ENCODE measurements at regions not wholly inside any gene's neighbourhood (a gene's known extent, or its start where the extent isn't known, plus 50 kb on each side); places are given as distances from the start of the nearest gene placed in this dataset.
A peak's percentile ranks its signal among the peaks of the same experiment; 100 is the strongest.

DNA sequence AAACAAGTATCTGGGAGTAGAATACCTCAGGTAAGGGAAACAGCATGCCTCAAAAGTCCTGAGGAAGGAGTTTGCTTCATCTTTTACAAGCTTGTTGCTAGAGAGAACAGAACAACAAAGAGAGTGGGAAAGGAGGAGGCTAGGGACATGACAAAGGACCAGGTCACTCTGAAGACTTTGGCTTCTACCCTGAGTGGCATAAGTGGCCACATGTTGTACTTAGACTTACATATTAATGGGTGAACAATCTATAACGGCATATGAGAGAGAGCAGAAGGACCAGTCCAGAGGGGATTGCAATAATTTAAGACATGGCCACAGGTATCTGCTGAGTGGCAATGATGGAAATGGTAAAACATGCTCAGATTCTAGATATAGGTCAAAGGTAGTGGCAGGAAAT lies 668.3 kb upstream of the ADGRB3 start:
- TF ChIP-seq, protein P1, sequence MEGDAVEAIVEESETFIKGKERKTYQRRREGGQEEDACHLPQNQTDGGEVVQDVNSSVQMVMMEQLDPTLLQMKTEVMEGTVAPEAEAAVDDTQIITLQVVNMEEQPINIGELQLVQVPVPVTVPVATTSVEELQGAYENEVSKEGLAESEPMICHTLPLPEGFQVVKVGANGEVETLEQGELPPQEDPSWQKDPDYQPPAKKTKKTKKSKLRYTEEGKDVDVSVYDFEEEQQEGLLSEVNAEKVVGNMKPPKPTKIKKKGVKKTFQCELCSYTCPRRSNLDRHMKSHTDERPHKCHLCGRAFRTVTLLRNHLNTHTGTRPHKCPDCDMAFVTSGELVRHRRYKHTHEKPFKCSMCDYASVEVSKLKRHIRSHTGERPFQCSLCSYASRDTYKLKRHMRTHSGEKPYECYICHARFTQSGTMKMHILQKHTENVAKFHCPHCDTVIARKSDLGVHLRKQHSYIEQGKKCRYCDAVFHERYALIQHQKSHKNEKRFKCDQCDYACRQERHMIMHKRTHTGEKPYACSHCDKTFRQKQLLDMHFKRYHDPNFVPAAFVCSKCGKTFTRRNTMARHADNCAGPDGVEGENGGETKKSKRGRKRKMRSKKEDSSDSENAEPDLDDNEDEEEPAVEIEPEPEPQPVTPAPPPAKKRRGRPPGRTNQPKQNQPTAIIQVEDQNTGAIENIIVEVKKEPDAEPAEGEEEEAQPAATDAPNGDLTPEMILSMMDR (IDR thresholded peaks at IDR 0.05): no peak

DNA sequence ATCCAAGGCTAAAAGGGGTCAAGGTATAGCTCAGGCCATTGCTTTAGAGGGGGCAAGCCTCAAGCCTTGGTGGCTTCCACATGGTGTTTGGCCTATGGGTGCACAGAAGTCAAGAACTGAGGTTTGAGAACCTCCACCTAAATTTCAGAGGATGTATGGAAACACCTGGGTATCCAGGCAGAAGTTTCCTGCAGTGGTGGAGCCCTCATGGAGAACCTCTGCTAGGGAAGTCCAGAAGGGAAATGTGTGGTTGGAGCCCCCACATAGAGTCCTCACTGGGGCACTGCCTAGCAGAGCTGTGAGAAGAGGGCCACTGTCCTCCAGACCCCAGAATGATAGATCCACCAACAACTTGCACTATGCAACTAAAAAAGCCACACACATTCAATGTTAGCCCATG lies 678.7 kb upstream of the ADGRB3 start:
- TF ChIP-seq, protein P1 (IDR thresholded peaks at IDR 0.05): no peak

DNA sequence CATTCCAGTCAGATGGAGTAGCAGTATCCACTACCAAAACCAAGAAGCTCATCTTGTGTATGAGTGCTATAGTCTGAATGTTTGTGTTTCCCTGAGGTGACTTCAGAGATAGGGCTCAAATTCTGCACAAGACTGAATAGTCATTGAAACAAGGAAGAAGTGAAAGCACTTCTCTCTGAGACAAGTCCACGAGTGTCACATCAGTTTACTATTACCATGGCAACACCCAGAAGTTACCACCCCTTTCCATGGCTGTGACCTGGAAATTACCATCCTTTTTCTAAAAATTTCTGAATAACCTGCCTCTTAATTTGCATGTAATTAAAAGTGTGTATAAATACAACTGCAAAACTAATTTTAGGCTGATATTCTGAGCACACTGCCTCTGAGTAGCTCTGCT lies 682.1 kb upstream of the ADGRB3 start:
- TF ChIP-seq, protein P1 (IDR thresholded peaks at IDR 0.05): no peak

DNA sequence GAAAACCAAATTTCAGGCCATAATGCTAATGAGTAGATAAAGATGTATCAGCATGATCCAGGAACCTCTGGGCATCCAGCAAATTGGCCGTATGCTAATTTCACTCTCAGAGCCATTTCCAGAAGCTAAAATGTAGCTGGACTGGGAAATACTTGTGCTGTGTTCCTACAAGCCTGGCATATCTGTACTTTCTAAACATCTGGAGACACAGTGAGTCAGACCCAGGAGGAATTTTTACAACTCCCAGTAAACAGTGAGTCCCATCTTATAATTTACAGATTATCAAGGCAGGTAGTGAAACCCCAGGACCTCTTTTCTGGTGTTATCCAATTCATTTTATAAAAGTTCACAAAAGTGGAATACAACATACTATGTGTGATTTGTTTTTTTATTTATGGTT lies 683.0 kb upstream of the ADGRB3 start:
- TF ChIP-seq, protein P1 (IDR thresholded peaks at IDR 0.05): no peak

DNA sequence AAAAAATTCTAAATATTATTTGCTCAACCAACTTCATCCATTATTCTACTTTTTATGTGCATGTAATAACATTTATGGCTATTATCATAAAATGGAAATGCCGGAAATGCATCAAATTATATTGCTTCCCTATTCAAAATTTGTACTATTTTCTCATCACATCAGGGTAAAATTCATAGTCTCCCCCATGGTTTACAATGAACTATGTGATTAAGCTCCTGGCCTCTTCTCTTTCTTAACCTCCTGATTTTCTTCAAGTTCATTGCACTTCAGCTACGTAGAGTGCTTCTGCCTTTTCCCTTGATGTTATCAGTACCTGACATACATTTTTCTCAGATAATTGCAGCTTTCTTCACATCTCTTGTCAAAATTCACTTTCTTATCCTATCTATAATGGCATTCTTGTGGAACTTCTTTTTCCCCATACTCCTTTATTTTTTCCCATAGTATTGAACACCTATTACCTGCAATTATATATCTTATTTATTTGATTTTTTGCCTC lies 699.1 kb upstream of the ADGRB3 start:
- TF ChIP-seq, protein P1 (IDR thresholded peaks at IDR 0.05): no peak

DNA sequence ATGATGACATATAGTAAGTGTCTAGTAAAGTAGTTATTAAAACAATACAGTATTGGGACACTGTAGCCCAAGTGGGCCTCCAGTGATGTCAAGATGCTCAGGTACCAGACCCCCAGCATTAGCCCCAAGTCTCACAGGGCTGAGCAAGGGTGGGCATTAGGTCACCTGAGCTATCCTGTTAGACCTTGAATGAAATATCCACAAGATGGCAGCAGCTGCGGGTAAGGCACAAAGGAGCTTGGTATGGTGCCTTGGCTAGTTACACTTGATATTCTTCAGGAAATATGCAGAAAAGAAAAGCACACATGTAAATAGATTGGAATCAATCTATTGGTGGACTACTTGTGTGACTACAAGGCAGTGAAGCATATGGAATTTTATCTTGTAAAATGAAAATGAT lies 701.8 kb upstream of the ADGRB3 start:
- TF ChIP-seq, protein P1 (IDR thresholded peaks at IDR 0.05): peak; percentile 47; the same call in 1 of the 2 replicates

DNA sequence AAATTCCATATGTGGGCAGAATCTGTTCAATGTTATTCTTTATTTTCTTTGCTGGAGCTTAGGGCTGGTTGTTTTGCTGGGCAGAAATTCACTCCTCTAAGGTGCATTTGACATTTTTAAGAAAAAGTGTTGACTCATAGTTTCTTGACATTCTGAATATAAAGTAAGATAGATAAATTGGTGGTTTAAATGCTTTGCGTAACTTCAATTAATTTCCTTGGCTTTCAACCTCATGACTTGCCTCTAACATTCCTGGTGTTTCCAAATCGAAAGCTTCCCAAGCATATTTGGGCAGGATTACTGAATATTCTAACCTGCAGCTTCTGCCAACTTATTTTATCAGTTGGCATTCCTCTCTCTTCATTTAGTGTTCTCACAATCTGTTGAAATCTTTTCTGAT lies 718.7 kb upstream of the ADGRB3 start:
- TF ChIP-seq, protein P1 (IDR thresholded peaks at IDR 0.05): no peak

DNA sequence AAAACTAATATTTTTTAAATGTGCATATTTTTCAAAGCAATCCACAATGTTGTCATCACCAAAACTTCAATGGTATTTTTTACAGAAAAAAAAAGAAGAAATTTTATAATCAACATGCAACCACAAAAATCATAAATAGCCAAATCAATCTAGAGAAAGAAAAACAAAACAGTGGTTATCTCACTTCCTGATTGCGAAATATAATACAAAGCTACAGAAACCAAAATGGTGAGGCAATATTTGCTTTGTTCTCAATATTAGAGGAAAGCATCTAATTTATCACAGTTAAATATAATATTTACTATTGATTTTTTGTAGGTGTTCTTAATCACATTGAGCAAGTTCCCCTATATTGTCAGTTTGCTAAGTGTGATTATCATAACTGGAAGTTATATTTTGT lies 720.7 kb upstream of the ADGRB3 start:
- TF ChIP-seq, protein P1 (IDR thresholded peaks at IDR 0.05): no peak

Data from LNCAP (cell line).